Tibial nerve (tissue), 4 donors: ENCODE measurements at regions not wholly inside any gene's neighbourhood (a gene's known extent, or its start where the extent isn't known, plus 50 kb on each side); places are given as distances from the start of the nearest gene placed in this dataset.

Experiments used
- EP300 ChIP-seq, 2 donors: sonication (generic); formaldehyde crosslinking; IDR thresholded peaks; one replicate each; pipeline ENCODE4 v1.6.1; 2017; ENCODE audit warnings: antibody characterized with exemption in 2 of 2, mild to moderate bottlenecking in 1 of 2
- POLR2A ChIP-seq, 2 donors: fragments of 450-650 bp; IDR thresholded peaks; one replicate each; pipeline ENCODE4 v1.6.1; 2017; ENCODE audit warnings: antibody characterized with exemption in 2 of 2, mild to moderate bottlenecking in 2 of 2, moderate library complexity in 2 of 2
- TF ChIP-seq, protein P1 (sequence below), 5 experiments: fragments of 200-600 bp in 3 of 5; fragments of 450-650 bp in 2 of 5; sonication (generic) in 3 of 5; IDR thresholded peaks; one replicate each; pipeline ENCODE4 v1.5.1; 2016 to 2019; ENCODE audit warnings: antibody characterized with exemption in 5 of 5, mild to moderate bottlenecking in 3 of 5, moderate library complexity in 2 of 5

DNA sequence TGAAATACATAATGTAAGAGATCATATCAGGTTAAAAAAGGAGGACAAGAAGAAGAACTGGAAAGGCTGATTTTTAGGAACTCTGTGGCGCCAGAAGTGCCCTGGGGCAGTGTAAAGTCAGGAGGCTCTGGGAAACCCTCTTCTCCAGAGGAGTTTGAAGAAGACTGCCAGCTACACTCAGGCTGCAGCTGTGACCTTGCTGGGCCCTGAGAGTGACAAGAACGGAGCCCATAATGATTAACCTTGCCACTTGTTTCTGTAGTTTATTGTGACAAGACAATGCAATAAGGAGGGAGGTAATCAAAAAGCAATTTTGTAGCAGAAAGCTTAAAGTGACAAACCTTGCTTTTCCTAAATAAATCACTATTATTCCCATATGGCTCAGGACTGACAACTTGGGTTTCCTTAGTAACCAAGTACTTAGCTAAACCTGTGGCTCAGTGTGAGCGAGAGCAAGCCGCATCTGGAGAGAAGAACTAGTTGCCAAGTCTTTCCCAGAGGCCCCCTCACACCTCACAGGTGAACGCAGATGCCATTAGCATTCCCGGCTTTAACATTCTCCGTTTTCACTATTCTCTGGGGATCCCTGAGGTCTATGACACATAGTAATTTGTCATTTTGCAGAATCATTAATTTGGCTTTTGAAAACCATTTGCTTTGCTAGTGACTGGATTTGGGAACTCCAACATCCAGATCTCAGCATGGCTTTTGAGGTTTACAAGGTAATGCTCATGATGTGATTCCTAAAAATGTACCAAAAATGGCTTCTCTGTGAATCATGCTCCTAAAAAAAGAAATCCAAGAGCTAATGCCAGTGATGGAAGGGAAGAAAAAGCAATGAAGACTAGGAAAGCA is 115.9 kb downstream of the OMA1 start:
- TF ChIP-seq POLR2A (IDR thresholded peaks at IDR 0.05) (no peak), EP300 (IDR thresholded peaks at IDR 0.05) (no peak)
- TF ChIP-seq, protein P1, sequence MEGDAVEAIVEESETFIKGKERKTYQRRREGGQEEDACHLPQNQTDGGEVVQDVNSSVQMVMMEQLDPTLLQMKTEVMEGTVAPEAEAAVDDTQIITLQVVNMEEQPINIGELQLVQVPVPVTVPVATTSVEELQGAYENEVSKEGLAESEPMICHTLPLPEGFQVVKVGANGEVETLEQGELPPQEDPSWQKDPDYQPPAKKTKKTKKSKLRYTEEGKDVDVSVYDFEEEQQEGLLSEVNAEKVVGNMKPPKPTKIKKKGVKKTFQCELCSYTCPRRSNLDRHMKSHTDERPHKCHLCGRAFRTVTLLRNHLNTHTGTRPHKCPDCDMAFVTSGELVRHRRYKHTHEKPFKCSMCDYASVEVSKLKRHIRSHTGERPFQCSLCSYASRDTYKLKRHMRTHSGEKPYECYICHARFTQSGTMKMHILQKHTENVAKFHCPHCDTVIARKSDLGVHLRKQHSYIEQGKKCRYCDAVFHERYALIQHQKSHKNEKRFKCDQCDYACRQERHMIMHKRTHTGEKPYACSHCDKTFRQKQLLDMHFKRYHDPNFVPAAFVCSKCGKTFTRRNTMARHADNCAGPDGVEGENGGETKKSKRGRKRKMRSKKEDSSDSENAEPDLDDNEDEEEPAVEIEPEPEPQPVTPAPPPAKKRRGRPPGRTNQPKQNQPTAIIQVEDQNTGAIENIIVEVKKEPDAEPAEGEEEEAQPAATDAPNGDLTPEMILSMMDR (IDR thresholded peaks at IDR 0.05) = no peak
